ENCODE measurements at regions not wholly inside any gene's neighbourhood (a gene's known extent, or its start where the extent isn't known, plus 50 kb on each side); places are given as distances from the start of the nearest gene placed in this dataset.

DNA sequence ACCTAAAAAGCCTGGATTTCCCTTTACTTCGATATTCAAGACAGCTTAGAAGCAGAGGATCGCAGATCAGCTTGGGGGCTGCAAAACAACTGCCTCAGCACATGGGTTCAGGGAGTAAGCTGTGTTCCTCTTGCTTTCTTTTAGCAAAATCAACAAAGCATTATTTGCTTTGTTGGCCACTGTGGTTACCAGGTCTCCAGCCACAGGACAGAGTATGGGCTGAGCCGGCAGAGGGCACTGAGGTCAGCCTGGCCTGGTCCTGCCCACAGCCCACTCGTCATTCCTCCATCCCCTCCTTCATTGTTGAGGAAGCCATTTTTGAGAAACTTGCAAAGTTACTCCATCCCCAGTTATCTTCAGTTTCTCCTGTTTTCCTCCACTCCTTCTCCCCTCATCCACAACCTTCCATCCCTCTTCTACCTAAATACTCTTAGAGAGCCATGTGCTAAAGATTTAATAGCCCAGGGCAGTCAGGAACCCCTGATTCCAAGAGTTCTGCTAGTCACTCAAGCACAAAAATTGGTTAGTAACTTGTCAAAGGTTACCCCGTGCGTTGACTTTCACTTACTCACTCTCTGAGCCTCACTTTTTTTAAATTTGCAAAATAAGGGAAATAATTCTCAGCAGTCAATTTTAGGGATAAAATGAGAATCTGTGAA, 60.0 kb upstream of the HES1 start:
- Histone ChIP-seq H3K36me3 (no peaks in the 10 kb centered on the region), H3K27me3 (no peaks in the 10 kb centered on the region), H3K9me3 (no peaks in the 10 kb centered on the region), H3K4me3 (no peak overlapping the region), H3K4me1 (peaks cover 0 to 16% (median 5%) of the 10 kb centered on the region in 4 donors), H3K27ac (no peak overlapping the region)
- TF ChIP-seq POLR2A (IDR thresholded peaks at IDR 0.05): no peak
- TF ChIP-seq CTCF (IDR thresholded peaks at IDR 0.05): no peak
- peak in 1 of 3 donors; percentile 28 for DNase-seq

- H3K27ac ChIP-seq: no peak overlapping the region
- no peak overlapping the region for H3K4me3 ChIP-seq
- H3K36me3 ChIP-seq: no peaks in the 10 kb centered on the region
- H3K27me3 ChIP-seq: no peaks in the 10 kb centered on the region
- no peaks in the 10 kb centered on the region for H3K9me3 ChIP-seq
- TF ChIP-seq CTCF (IDR thresholded peaks at IDR 0.05) (no peak), POLR2A (IDR thresholded peaks at IDR 0.05) (no peak)
- H3K4me1 ChIP-seq: peaks cover 0 to 19% (median 1%) of the 10 kb centered on the region in 4 donors
- DNase-seq: peak in 1 of 3 donors; percentile 40
These were observed 59.5 kb upstream of the HES1 start for GRCh38 chr3:194076475-194076874.

DNA sequence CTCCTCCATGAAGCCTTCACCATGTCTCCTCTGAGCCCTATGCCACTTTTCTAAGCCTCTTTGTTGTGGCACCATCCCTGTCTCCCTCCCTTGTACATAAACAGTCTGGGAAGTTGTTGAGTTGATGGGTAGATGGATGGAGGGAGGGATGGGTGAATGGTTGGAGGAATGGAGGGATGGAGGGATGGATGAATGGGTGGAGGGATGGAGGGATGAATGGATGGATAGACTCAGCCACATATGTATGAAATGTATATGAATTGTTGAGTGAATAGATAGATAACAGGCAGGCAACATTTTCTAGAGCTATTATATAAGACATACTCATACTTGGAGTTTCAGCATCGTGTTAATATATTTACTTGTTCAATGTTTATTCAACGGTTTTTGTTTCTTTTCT, 58.3 kb upstream of the HES1 start:
- no peak for TF ChIP-seq POLR2A (IDR thresholded peaks at IDR 0.05)
- no peak for TF ChIP-seq CTCF (IDR thresholded peaks at IDR 0.05)
- H3K9me3 ChIP-seq: no peaks in the 10 kb centered on the region
- no peak overlapping the region for H3K27ac ChIP-seq
- DNase-seq: no peak
- H3K4me1 ChIP-seq: peaks cover 0 to 24% (median 2%) of the 10 kb centered on the region in 4 donors
- H3K27me3 ChIP-seq: no peaks in the 10 kb centered on the region
- no peaks in the 10 kb centered on the region for H3K36me3 ChIP-seq
- H3K4me3 ChIP-seq: no peak overlapping the region

DNA sequence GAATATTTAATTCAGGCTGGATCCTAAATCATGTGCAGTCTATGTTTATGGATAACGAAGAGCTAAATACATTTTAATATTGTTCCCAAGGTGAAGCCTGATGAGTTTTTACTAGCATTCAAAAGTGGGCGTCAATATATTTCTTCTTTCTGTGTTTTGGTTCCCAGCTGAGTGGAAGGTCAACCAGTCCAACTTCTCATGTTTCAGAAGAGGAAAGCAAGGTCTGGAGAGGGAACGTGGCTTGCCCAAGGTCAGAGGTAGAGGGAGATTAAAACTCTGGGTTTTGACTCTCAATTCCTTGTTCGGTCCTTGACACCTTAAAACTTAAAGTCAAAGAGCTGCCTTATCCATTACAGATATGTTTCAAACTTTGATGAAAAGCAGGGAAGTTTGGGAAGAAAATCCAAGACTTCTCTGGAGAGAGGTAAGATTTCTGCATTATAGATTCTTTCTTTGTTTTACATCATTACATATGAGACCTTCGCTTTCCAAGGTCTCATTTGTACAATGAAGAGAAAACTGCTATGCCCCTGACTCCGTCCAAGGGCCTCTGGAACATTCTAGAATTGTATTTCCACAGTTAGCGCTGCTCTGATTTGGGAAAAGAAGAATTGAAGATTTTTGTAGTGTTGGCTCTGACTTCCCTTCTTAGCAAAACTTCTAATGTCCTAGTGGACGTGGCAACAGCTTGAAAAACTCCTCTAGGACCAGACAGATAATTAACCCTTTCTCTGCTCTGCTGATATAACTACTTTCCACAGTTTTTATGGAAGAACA, 57.7 kb upstream of the HES1 start:
- DNase-seq: no peak

GRCh38 chr3:194079702-194080172, 56.2 kb upstream of the HES1 start:
- TF ChIP-seq POLR2A (IDR thresholded peaks at IDR 0.05) (no peak), CTCF (IDR thresholded peaks at IDR 0.05) (no peak)
- no peak overlapping the region for H3K4me3 ChIP-seq
- no peaks in the 10 kb centered on the region for H3K9me3 ChIP-seq
- no peak overlapping the region for H3K27ac ChIP-seq
- peaks cover 0 to 29% (median 2%) of the 10 kb centered on the region in 4 donors for H3K4me1 ChIP-seq
- peak in 1 of 3 donors; percentile 15 for DNase-seq
- no peaks in the 10 kb centered on the region for H3K36me3 ChIP-seq
- H3K27me3 ChIP-seq: no peaks in the 10 kb centered on the region

More for the DNA sequence above, 57.7 kb upstream of the HES1 start:
- Histone ChIP-seq H3K27me3 (no peaks in the 10 kb centered on the region), H3K36me3 (no peaks in the 10 kb centered on the region), H3K4me3 (no peak overlapping the region), H3K4me1 (peaks cover 0 to 29% (median 2%) of the 10 kb centered on the region in 4 donors), H3K9me3 (no peaks in the 10 kb centered on the region), H3K27ac (no peak overlapping the region)
- TF ChIP-seq CTCF (IDR thresholded peaks at IDR 0.05): no peak
- no peak for TF ChIP-seq POLR2A (IDR thresholded peaks at IDR 0.05)
